T-cell (primary cell): ENCODE measurements at regions not wholly inside any gene's neighbourhood (a gene's known extent, or its start where the extent isn't known, plus 50 kb on each side); places are given as distances from the start of the nearest gene placed in this dataset.

Source experiments
- ATAC-seq, 4 experiments: fragments of 200-7000 bp in 3 of 4; fragments of 150-1000 bp in 1 of 4; cut with Tn5 transposase; replicated peaks in 1 of 4; 1 replicate in 3 of 4; 2 replicates in 1 of 4; pipeline ENCODE4 v1.10.0; 2021; ENCODE audit warnings: moderate library complexity in 3 of 4, mild to moderate bottlenecking in 2 of 4, moderate number of reproducible peaks in 1 of 4
- CTCF ChIA-PET, 2 donors: fragments of 300-600 bp; sonication (Branson Sonifier 250); formaldehyde crosslinking; loops; one replicate each; lab custom pipeline; 2022; ENCODE audit warnings: antibody characterized with exemption in 2 of 2; lab: Charles Lee
- POLR2A ChIA-PET, 2 donors: fragments of 300-600 bp; sonication (Branson Sonifier 250); formaldehyde crosslinking; loops; one replicate each; lab custom pipeline; 2022; ENCODE audit warnings: antibody characterized with exemption in 2 of 2; lab: Charles Lee
- DNase-seq, 35 experiments: peaks; one replicate each; pipeline versions ENCODE4 v3.0.0 to v3.0.0-alpha.2; 2013 to 2023
- H3K27ac ChIP-seq: one replicate; pipeline ENCODE4 v1.5.1; 2013; ENCODE audit warnings: low read length
- H3K27me3 ChIP-seq, 2 experiments: replicated peaks in 1 of 2; 1 replicate in 1 of 2; 2 replicates in 1 of 2; pipeline versions ENCODE4 v1.6.1 to v1.7.0; 2013; ENCODE audit warnings: low read length in 1 of 2, mixed read lengths in 1 of 2; ENCODE audit not compliant: control insufficient read depth in 2 of 2, insufficient read depth in 2 of 2; ENCODE audit errors: extremely low read depth in 1 of 2
- H3K36me3 ChIP-seq, 2 donors: 1 replicate in 1 of 2; 2 replicates in 1 of 2; pipeline versions ENCODE4 v1.6.1 to v1.7.0; 2013; ENCODE audit warnings: low read length in 1 of 2; ENCODE audit not compliant: control insufficient read depth in 2 of 2, insufficient read depth in 1 of 2; ENCODE audit errors: extremely low read depth in 1 of 2
- H3K4me1 ChIP-seq, 2 experiments: 1 replicate in 1 of 2; 2 replicates in 1 of 2; pipeline versions ENCODE4 v1.6.1 to v1.7.0; 2013; ENCODE audit warnings: low read length in 2 of 2, mixed read lengths in 1 of 2; ENCODE audit not compliant: insufficient read depth in 2 of 2, control insufficient read depth in 1 of 2; ENCODE audit errors: extremely low read depth in 1 of 2
- H3K4me3 ChIP-seq, 2 donors: 1 replicate in 1 of 2; 2 replicates in 1 of 2; pipeline versions ENCODE4 v1.5.1 to v1.7.0; 2013; ENCODE audit warnings: mild to moderate bottlenecking in 2 of 2, low read length in 1 of 2, moderate library complexity in 1 of 2; ENCODE audit not compliant: control insufficient read depth in 1 of 2; ENCODE audit errors: extremely low read depth in 1 of 2
- H3K9me3 ChIP-seq: 2 replicates; pipeline ENCODE4 v1.7.0; 2013
- H3K27ac Mint-ChIP-seq, 2 donors: one replicate each; pipeline ENCODE4 v1.8.0; 2020 to 2021; ENCODE audit warnings: mild to moderate bottlenecking in 2 of 2, mixed read lengths in 2 of 2
- H3K27me3 Mint-ChIP-seq, 2 donors: one replicate each; pipeline ENCODE4 v1.8.0; 2021 to 2022; ENCODE audit warnings: mixed read lengths in 2 of 2
- H3K36me3 Mint-ChIP-seq: one replicate; pipeline ENCODE4 v1.8.0; 2021; ENCODE audit warnings: mixed read lengths
- H3K4me1 Mint-ChIP-seq, 3 donors: one replicate each; pipeline ENCODE4 v1.8.0; 2020 to 2022; ENCODE audit warnings: mixed read lengths in 3 of 3, mild to moderate bottlenecking in 1 of 3
- H3K4me3 Mint-ChIP-seq, 3 donors: one replicate each; pipeline ENCODE4 v1.8.0; 2020 to 2022; ENCODE audit warnings: mild to moderate bottlenecking in 3 of 3, mixed read lengths in 3 of 3, moderate library complexity in 3 of 3
- H3K9me3 Mint-ChIP-seq, 3 donors: one replicate each; pipeline ENCODE4 v1.8.0; 2020 to 2022; ENCODE audit warnings: mixed read lengths in 3 of 3
- WGBS: methylation state at CpG from one replicate; pipeline ENCODE4 v1.1.5; 2013; ENCODE audit warnings: missing lambda C conversion rate; ENCODE audit not compliant: insufficient coverage; 5-methylcytosine and 5-hydroxymethylcytosine counted together

- no peak overlapping the region for H3K4me3 Mint-ChIP-seq
- peaks cover 3 to 12% of the 10 kb centered on the region in 2 experiments for H3K4me1 ChIP-seq
- 95% methylated on average over 5 of the region's 6 CpGs for WGBS
Measured at GRCh38 chr10:3475367-3475766, 302.8 kb upstream of the PITRM1 start.

GRCh38 chr10:3474266-3474665 is 301.7 kb upstream of the PITRM1 start:
- Mint-ChIP-seq H3K9me3 (no peaks in the 10 kb centered on the region), H3K4me1 (peaks cover 22 to 32% (median 24%) of the 10 kb centered on the region in 3 donors), H3K36me3 (no peaks in the 10 kb centered on the region), H3K27me3 (no peaks in the 10 kb centered on the region), H3K4me3 (no peak overlapping the region), H3K27ac (no peak overlapping the region)
- Histone ChIP-seq H3K9me3 (no peaks in the 10 kb centered on the region), H3K36me3 (no peaks in the 10 kb centered on the region), H3K4me1 (peaks cover 3 to 14% of the 10 kb centered on the region in 2 experiments), H3K27me3 (no peaks in the 10 kb centered on the region), H3K4me3 (no peak overlapping the region), H3K27ac (no peak overlapping the region)
- POLR2A ChIA-PET = no interaction called here
- CTCF ChIA-PET = no interaction called here
- WGBS = 100% methylated on average over 2 of the region's 8 CpGs
- no peak for DNase-seq
- no peak for ATAC-seq

More at GRCh38 chr10:3475367-3475766, 302.8 kb upstream of the PITRM1 start:
- no peaks in the 10 kb centered on the region for H3K27me3 ChIP-seq
- H3K9me3 Mint-ChIP-seq = no peaks in the 10 kb centered on the region
- H3K4me3 ChIP-seq = no peak overlapping the region
- H3K27ac ChIP-seq = no peak overlapping the region
- H3K36me3 ChIP-seq = no peaks in the 10 kb centered on the region
- ChIA-PET POLR2A (no interaction called here), CTCF (no interaction called here)
- DNase-seq (no peak), ATAC-seq (no peak)
- H3K27ac Mint-ChIP-seq = no peak overlapping the region
- no peaks in the 10 kb centered on the region for H3K27me3 Mint-ChIP-seq
- peaks cover 22 to 27% (median 25%) of the 10 kb centered on the region in 3 donors for H3K4me1 Mint-ChIP-seq
- no peaks in the 10 kb centered on the region for H3K36me3 Mint-ChIP-seq
- H3K9me3 ChIP-seq = no peaks in the 10 kb centered on the region

GRCh38 chr10:3473271-3473670 is 300.7 kb upstream of the PITRM1 start:
- Mint-ChIP-seq H3K9me3 (no peaks in the 10 kb centered on the region), H3K27me3 (no peaks in the 10 kb centered on the region), H3K36me3 (no peaks in the 10 kb centered on the region), H3K4me1 (peaks cover 31 to 42% (median 33%) of the 10 kb centered on the region in 3 donors), H3K27ac (no peak overlapping the region), H3K4me3 (peak overlapping the region; percentile 72 to 80 (median 79))
- Histone ChIP-seq H3K9me3 (no peaks in the 10 kb centered on the region), H3K4me3 (no peak overlapping the region), H3K36me3 (no peaks in the 10 kb centered on the region), H3K27ac (no peak overlapping the region), H3K27me3 (no peaks in the 10 kb centered on the region), H3K4me1 (peaks cover 4 to 16% of the 10 kb centered on the region in 2 experiments)
- CTCF ChIA-PET = interaction anchor here in 1 of 2 donors (0.6 kb wide), 1 partner anchor 658 kb away, joined by 6 read pairs; no protein-coding TSS in a partner anchor
- WGBS = 46% methylated on average over 8 of the region's 9 CpGs
- POLR2A ChIA-PET = no interaction called here
- DNase-seq (peak in 1 of 35 experiments; percentile 14), ATAC-seq (peak in 2 of 4 experiments; percentile 47 to 55)

GRCh38 chr10:3472287-3473051 is 299.9 kb upstream of the PITRM1 start:
- Histone ChIP-seq H3K4me1 (peaks cover 4 to 23% of the 10 kb centered on the region in 2 experiments), H3K36me3 (no peaks in the 10 kb centered on the region), H3K9me3 (no peaks in the 10 kb centered on the region), H3K4me3 (peak overlapping the region; percentile 44 to 48), H3K27me3 (no peaks in the 10 kb centered on the region), H3K27ac (peak overlapping the region; percentile 5)
- POLR2A ChIA-PET = interaction anchor here in 1 of 2 donors (0.6 to 0.7 kb wide), 2 partner anchors 9 to 311 kb away, joined by 6 to 8 read pairs; no protein-coding TSS in a partner anchor
- Mint-ChIP-seq H3K4me3 (peak overlapping the region; percentile 72 to 80 (median 79)), H3K36me3 (no peaks in the 10 kb centered on the region), H3K4me1 (peaks cover 35 to 48% (median 38%) of the 10 kb centered on the region in 3 donors), H3K27ac (peak overlapping the region; percentile 73 to 87), H3K27me3 (no peaks in the 10 kb centered on the region), H3K9me3 (no peaks in the 10 kb centered on the region)
- WGBS = 33% methylated on average over 4 of the region's 16 CpGs
- CTCF ChIA-PET = interaction anchor here in 1 of 2 donors (0.7 kb wide), 1 partner anchor 61 kb away, joined by 3 read pairs; no protein-coding TSS in a partner anchor
- DNase-seq (peak in 2 of 35 experiments; percentile 2 to 32), ATAC-seq (peak in 2 of 4 experiments; percentile 26 to 27)

- no peaks in the 10 kb centered on the region for H3K27me3 Mint-ChIP-seq
- Histone ChIP-seq H3K27me3 (no peaks in the 10 kb centered on the region), H3K36me3 (no peaks in the 10 kb centered on the region), H3K4me3 (peak overlapping the region in 1 of 2 donors; percentile 44), H3K9me3 (no peaks in the 10 kb centered on the region), H3K27ac (no peak overlapping the region), H3K4me1 (peaks cover 6 to 26% of the 10 kb centered on the region in 2 experiments)
- peaks cover 38 to 54% (median 42%) of the 10 kb centered on the region in 3 donors for H3K4me1 Mint-ChIP-seq
- POLR2A ChIA-PET = interaction anchor here in 1 of 2 donors (0.6 to 0.7 kb wide), 2 partner anchors 9 to 312 kb away, joined by 6 to 8 read pairs; no protein-coding TSS in a partner anchor
- CTCF ChIA-PET = interaction anchor here in 1 of 2 donors (0.7 kb wide), 1 partner anchor 62 kb away, joined by 3 read pairs; no protein-coding TSS in a partner anchor
- peak overlapping the region; percentile 73 to 87 for H3K27ac Mint-ChIP-seq
- WGBS = 80% methylated on average over 1 of the region's 8 CpGs
- ATAC-seq = peak in 1 of 4 experiments; percentile 39
- peak overlapping the region; percentile 72 to 80 (median 79) for H3K4me3 Mint-ChIP-seq
- DNase-seq = no peak
- H3K36me3 Mint-ChIP-seq = no peaks in the 10 kb centered on the region
- H3K9me3 Mint-ChIP-seq = no peaks in the 10 kb centered on the region
Measured at GRCh38 chr10:3471927-3472286, 299.3 kb upstream of the PITRM1 start.

GRCh38 chr10:3471472-3471871 is 298.9 kb upstream of the PITRM1 start:
- DNase-seq (no peak), ATAC-seq (no peak)
- H3K27me3 Mint-ChIP-seq = no peaks in the 10 kb centered on the region
- CTCF ChIA-PET = no interaction called here
- no peaks in the 10 kb centered on the region for H3K27me3 ChIP-seq
- no peak overlapping the region for H3K27ac ChIP-seq
- no peak overlapping the region for H3K4me3 ChIP-seq
- H3K27ac Mint-ChIP-seq = peak overlapping the region in 1 of 2 donors; percentile 73
- POLR2A ChIA-PET = no interaction called here
- H3K4me3 Mint-ChIP-seq = peak overlapping the region in 2 of 3 donors; percentile 72 to 79
- no peaks in the 10 kb centered on the region for H3K9me3 Mint-ChIP-seq
- H3K36me3 ChIP-seq = no peaks in the 10 kb centered on the region
- 76% methylated on average over 3 of the region's 10 CpGs for WGBS
- H3K4me1 Mint-ChIP-seq = peaks cover 38 to 56% (median 42%) of the 10 kb centered on the region in 3 donors
- no peaks in the 10 kb centered on the region for H3K9me3 ChIP-seq
- H3K4me1 ChIP-seq = peaks cover 6 to 26% of the 10 kb centered on the region in 2 experiments
- no peaks in the 10 kb centered on the region for H3K36me3 Mint-ChIP-seq
